SKM-1 (cell line): ENCODE measurements at regions not wholly inside any gene's neighbourhood (a gene's known extent, or its start where the extent isn't known, plus 50 kb on each side); places are given as distances from the start of the nearest gene placed in this dataset.
A peak's percentile ranks its signal among the peaks of the same experiment; 100 is the strongest.

Experiments
- DNase-seq: peaks from one replicate; lab custom pipeline; 2025; ENCODE audit not compliant: unreplicated experiment; lab: John Stamatoyannopoulos, UW

DNA sequence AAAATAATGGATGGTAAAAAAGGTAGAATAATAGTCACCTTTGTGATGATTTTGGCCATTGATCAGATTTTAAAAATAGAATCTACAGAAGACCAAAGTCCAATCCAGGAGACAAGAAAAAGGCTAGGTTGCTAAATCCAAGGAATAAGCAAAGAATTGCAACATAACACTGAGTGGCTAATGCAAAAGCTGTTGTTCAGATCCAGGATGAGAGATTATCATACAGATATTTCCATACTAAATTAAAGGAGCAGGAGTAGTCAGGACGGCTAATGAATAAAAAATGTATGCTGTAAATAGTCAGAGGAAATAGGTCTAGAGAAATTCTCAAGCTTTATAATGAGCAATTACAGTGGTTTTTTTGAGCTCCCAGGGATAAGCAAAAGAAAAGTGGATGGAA lies 745.9 kb upstream of the ACVR2A start:
- no peak for DNase-seq

DNA sequence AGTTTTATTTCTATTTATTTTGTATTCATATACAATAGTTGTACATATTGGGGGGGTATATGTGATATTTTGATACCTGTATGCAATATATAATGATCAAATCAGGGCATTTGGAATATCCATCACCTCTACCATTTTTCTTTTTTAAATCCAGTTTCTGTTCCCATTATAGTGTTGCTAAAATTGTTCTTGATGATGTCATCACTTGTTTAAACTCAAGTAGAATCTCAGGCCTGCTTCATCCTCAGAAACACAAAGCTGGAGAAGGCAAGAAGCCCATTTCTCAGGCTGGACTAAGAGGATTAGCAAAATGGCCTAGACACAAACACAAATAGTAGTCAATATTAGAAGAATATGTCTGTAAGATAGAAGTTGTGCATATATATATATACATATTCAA lies 747.1 kb upstream of the ACVR2A start:
- DNase-seq: no peak

DNA sequence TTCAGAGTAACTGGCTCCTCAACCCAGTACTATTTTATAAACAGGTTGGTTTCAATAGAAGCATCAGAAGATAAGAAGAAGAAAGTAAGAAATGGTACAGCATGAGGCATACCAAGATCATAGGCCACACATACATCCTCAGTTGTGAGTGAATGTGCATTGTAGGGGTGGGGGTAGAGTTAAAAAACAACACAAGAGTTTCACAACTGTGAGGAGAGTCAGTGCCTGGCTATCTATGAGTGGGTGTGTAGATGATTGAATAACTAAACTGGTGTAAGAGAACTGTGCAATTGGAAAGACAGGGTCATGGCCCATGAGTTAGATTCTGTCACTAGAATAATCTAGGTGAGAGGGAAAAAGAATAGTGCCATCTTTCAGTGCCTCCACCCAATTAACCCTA lies 748.2 kb upstream of the ACVR2A start:
- DNase-seq: no peak

DNA sequence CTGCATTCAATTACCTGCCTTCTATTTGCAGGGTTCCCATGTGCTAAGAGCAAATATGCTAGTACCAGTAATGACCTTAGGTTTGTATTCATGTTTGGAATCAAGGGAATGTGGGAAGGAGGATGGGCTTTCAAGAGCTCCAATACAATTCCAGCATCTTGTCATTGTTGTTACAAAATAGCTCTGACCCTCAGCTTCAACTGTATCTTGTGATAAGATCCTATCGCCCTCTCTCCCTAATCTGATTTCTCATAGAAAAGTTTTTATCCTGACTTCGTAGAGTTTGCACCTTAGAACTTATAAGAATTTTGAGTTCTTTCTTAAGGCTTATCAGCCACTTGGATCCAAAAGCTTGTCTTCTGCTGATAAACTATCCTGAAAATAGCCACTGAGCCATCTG lies 749.5 kb upstream of the ACVR2A start:
- DNase-seq: no peak

DNA sequence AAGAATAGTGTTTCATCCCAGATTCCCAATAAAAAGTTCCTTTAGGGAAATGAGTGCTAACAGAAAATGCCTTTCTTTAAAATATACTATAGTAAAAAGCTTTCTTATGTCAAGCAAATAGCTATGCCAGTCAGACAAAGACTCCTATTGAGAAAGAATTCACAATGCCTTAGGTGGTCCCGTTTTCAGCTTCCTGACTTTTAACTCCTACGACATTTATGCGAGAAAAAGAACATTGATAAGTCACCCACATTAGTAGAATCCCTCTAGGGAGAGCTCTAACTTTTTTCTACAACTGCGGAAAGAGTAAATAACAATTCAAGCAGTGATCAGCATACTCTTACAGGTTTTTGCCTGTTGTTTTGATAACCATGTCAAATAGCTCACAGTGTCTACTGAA lies 750.8 kb upstream of the ACVR2A start:
- DNase-seq: no peak

DNA sequence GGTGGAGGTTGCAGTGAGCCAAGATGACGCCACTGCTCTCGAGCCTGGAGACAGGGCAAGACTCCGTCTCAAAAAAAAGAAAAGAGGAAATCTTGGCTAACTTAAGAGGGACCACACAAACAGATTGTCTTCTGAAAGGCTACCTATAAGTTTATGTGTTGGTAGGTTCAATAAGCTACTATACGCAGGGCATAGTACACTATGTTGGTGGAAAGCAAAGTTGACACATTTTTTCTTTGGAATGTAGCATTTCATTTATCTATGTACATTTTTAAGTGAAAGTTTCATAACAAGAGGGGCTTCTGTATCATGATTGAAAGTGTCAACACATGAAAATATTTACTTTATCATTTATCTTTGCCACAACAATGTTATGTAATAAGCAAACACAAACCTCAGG lies 752.6 kb upstream of the ACVR2A start:
- DNase-seq: no peak

DNA sequence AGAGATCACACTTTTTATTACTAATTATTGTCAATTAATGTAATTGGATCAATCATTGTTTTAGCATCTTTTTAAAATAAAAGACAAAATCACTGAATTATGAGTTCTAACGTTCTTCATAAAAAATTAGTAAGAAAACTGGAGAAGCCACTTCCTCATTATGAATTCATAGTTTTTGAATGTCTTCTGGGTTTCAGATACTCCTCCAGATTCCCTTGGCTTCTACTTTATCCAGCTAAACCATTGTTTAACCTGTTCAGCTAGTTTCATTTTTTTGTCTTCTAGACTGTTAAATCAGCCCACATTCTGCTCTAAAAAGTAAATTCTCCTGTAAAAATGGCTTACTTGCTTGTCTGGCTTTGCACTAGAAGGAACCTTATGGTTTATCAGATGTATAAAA lies 753.4 kb upstream of the ACVR2A start:
- no peak for DNase-seq

- DNase-seq: no peak
These were observed 756.0 kb upstream of the ACVR2A start for GRCh38 chr2:147088871-147089270.

DNA sequence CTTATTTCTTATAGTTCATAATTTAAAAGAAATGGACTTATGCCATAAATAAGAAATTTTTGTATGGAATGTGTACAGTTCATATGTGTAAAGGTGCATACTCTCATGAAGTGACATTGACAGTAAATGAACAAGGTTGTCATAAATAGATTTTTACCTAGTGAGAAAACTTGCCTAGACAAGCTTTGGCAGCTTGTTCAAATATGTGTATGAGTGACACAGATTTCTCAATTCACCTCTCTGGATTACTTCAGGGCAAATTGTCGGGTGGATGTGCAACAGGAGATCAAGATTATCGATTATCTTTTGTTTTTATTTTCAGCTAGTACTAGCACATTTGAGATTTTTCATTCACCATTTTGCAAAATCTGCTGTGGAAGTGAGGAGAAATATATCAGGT lies 758.1 kb upstream of the ACVR2A start:
- no peak for DNase-seq

DNA sequence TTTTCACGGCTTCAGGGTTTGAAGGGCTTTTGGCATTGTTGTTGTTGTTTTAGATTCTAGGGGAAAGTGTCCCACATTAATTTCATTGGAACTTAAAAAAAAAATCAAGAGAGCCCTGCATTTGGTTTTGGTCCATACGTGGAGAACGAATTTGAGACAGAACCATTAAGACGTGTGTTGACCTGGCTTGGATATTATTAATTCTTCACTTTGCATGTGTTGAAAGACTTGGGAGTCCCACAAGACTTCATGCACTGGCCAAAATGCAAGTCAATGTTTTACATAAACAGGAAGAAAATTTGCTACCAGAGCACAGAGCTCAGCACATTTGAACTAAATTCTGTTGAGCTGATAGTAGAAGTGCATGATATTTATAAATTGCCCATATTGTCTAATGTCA lies 761.2 kb upstream of the ACVR2A start:
- DNase-seq: no peak

- DNase-seq: peak; percentile 15
These were observed 761.8 kb upstream of the ACVR2A start for GRCh38 chr2:147082850-147083522.

DNA sequence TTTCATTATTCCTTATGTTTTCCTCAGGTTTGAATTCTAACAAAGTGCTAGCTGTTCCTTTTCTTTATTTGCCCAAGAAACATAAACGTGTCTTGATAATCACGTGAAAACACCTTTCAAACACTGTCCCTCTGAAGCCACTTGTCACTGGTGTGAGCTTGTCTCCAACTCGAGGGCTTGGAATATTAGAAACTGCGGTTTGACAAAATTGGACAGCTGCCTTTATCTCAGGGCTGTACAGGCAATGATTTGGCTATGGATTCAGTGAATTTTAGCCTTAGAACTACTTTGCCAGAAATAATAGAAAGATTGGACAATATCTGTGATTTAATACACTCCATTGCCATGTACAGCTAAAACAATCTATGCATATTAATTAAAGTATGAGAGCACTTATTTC lies 763.0 kb upstream of the ACVR2A start:
- no peak for DNase-seq

GRCh38 chr2:147076634-147077033 lies 768.2 kb upstream of the ACVR2A start:
- DNase-seq: no peak

GRCh38 chr2:147068071-147068470 lies 776.8 kb upstream of the ACVR2A start:
- DNase-seq: no peak

DNA sequence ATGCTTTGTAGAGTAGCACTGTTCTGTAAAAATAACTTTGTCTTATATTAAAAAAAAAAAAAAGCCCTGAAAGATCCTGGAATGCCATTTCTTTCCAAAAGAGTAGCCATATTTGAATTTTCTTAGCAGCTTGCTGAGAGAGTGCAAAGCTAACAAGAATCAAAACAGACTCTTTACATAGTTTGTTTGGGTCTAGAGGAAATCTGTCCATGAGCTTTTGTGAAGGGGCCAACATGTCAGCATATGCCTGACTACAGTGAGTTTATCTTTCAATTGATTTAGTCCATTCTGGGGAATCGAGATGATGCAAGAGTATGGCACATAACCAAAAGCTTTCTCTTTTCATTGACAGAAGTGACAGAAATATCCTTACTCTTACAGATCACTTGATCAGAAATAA lies 777.7 kb upstream of the ACVR2A start:
- DNase-seq: no peak

DNA sequence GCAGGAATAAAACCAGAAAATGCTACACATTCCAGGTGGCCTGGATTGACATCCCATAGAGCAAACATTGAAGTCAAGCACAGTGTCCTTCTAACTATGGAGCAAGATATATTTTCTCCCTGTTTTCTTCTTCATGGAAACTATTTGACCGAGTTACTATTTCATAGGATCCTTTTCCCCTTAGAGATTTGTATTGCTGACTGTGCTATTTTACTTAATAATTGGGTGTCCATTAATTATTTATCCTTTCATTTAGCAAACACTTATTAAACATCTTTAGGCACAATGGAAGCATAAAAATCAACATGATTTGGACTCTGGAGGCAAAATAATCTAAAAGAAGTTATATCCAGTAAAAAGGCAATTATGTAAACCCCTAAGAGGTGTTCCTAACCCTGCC lies 782.8 kb upstream of the ACVR2A start:
- no peak for DNase-seq

DNA sequence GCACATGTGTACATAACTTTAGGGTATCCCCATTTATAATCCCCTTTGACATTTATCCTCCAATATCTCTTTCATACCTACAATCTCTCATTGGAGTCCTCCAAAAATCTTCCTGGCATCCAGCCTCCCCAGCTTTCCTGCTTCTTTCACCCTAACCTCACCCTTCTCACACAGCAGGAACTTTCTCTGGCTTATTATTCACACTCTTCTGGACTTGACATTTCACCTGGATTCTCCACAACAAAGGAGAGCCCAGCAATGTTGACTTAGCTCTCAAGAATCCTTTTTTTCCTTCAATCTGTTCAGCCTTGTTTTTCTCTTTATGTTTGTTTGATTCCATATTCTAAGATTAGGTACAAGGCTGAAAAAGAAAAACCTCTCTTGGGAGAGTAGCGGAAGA lies 783.6 kb upstream of the ACVR2A start:
- DNase-seq: no peak

DNA sequence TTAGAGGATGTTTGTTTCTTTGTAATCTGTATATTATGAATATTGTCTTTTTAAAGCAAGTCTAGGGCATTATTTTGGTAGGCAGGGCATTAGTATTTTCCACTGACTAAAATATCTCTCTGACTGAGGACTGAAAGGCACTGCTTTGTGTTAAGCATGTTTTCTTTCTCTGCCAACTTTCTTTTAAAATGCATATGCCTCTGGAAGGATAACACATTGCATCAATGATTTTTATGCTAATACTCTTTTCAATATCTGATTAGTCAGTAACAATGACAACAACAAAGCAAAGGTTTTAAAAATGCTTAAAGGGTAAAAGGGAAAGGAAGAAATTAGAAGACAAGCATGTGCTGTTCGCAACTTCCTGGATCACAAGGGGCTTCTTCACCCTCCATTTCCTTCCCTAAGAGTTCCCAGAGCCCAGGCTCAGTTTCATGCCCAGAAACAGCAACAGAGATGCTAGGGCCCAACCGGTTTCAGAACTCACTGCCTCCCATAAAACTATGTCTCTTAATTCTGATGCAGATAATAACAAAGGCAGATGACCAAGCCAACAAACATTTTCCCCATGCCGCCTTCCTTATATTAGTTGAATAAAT lies 786.8 kb upstream of the ACVR2A start:
- no peak for DNase-seq

DNA sequence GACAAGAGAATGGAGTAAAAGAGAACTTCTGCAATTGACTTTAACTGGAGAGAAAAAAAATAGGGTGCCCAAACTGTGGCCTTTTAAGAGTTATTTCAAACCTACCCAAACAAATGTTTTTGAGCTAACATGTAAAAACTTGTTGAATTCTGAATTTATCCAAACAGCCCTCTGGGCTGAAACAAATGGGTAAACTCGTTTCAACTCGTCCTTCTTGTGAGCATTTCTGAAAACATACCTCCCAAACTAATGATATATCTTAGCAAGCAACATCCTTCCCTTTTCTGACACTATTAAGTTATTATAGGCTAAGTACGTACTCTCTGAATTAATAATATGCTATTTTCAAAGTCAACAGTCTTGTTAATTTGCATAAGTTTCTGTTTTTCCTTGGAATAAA lies 793.0 kb upstream of the ACVR2A start:
- no peak for DNase-seq

DNA sequence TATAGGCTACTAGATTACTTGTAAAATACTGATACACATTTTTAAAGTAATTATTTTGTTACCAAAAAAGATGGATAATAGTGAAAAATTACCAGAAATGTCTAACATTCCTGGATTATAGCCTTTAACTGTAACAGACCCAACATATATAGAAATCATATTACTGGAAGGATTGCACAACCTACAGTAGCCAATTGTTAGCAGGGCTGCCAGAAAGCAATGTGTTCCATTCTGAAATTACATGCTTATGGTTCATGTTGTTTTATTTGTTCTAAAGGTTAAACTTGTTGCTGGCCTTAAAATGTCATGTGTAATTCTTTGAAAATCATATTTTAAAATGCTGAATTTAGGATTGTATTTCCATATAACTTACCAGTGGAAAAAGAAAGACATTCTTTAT lies 793.6 kb upstream of the ACVR2A start:
- no peak for DNase-seq

- no peak for DNase-seq
These were observed 794.9 kb upstream of the ACVR2A start for GRCh38 chr2:147049957-147050356.

DNA sequence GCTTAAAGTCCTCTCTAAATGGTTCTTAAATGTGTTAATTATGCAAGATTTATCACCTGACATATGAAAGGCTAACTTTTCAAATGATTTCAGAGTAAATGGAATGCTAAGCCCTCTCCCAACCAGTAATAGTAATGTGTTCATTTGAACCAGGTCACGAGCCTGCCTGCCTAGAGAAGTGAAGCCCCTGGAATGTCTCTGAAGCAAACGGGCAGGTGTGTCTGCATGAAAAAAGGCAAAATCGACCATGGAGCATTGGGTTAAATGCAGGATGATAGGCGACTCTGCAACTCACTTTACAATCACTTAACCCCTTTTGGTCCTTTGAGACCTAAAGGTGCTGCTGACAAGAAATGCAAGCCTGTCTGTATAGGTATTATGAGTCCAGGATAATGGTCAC lies 798.4 kb upstream of the ACVR2A start:
- DNase-seq: no peak

DNA sequence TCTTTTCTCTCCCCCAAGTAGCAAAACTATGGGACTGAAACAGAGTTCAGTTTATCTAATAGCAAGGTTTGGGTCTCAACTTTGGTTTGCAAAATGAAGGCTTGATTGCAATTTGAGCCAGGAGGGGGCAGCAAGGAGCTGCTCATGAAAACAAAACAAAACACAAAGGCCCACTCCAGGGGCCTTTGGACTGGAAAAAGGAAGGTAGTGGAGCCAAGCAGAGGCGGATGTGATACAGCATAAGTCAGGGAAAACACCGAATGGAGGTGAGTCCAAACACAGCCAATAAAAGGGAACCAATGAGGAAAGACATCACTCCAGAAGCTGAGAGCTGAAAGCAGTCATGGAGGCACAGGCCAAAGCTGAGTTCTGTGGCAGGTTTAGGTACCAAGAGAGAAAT lies 799.7 kb upstream of the ACVR2A start:
- DNase-seq: no peak
